ENCODE measurements at regions not wholly inside any gene's neighbourhood (a gene's known extent, or its start where the extent isn't known, plus 50 kb on each side); places are given as distances from the start of the nearest gene placed in this dataset.

- no peak for TF ChIP-seq KIAA2018 (CRISPR knock-in tag; IDR thresholded peaks at IDR 0.05; ENCODE audit: borderline replicate concordance)
These were observed 151.9 kb upstream of the CMC1 start (continued) for GRCh38 chr3:28089527-28089897.

- Histone ChIP-seq H3K4me1 (ENCODE audit: insufficient read depth, low read length) (no peaks in the 10 kb centered on the region), H3K27me3 (ENCODE audit: control insufficient read depth in 1 of 2, insufficient read depth in 2 of 2, low read length in 2 of 2) (no peaks in the 10 kb centered on the region), H3K9me3 (ENCODE audit: low read length) (peaks cover 22% of the 10 kb centered on the region), H3K4me2 (ENCODE audit: low read depth, low read length) (no peak overlapping the region), H3K27ac (ENCODE audit: extremely low read length, insufficient read depth, low read length) (no peak overlapping the region), H3K36me3 (replicated peaks in 1 of 2; ENCODE audit: control insufficient read depth in 1 of 2, insufficient read depth in 2 of 2, low read length in 2 of 2) (no peaks in the 10 kb centered on the region), H2AFZ (ENCODE audit: low read length) (no peak overlapping the region), H3K4me3 (replicated peaks in 1 of 3; ENCODE audit: insufficient read depth in 1 of 3, low read depth in 2 of 3, low read length in 3 of 3) (no peak overlapping the region), H3K79me2 (ENCODE audit: insufficient read depth, low read length) (no peaks in the 10 kb centered on the region), H4K20me1 (ENCODE audit: insufficient read depth, low read length) (no peaks in the 10 kb centered on the region), H3K9ac (ENCODE audit: insufficient read depth, low read depth, low read length) (no peak overlapping the region)
- intact Hi-C loops (cut with micrococcal nuclease; ENCODE audit: unreplicated experiment), result no loop called here
- TF ChIP-seq ZNF136 (CRISPR knock-in tag; IDR thresholded peaks at IDR 0.05; ENCODE audit: low read depth), result no peak
- TF ChIP-seq KDM5A (IDR thresholded peaks at IDR 0.05; ENCODE audit: borderline replicate concordance, low read length), result no peak
- peak; percentile 96 for TF ChIP-seq ZNF317 (CRISPR knock-in tag; IDR thresholded peaks at IDR 0.05)
- TF ChIP-seq NKX3-1 (CRISPR knock-in tag; IDR thresholded peaks at IDR 0.05), result no peak
- 0 out of 4 replicates have a peak, but pooled peaks of 1 of the 2 experiments have one; percentile 18 for TF ChIP-seq MAFK (conservative IDR thresholded peaks at IDR 0.05 in 1 of 2, IDR thresholded peaks at IDR 0.05 in 1 of 2; ENCODE audit: low read length in 2 of 2)
- BruUV-seq (replicated peaks), result no TSS peak
- ChIA-PET POLR2A (no interaction called here), CTCF (ENCODE audit: low intra/inter-chr PET ratio, low total read pairs) (no interaction called here)
- DNase-seq (ENCODE audit: low spot score), result no peak
- in situ Hi-C loops (cut with HindIII; ENCODE audit: extremely low pct_ligation_motif_present, low pct_unique_long_range_greater_than_20kb), result no loop called here
- no peak for ATAC-seq
- no peak for FAIRE-seq
- WGBS (ENCODE audit: low lambda C conversion rate), result 2% methylated on average over 2 of the region's 2 CpGs
These were observed 142.1 kb upstream of the CMC1 start for GRCh38 chr3:28099296-28099695.

Measured in HepG2 (cell line).